H1 (cell line): ENCODE measurements at regions not wholly inside any gene's neighbourhood (a gene's known extent, or its start where the extent isn't known, plus 50 kb on each side); places are given as distances from the start of the nearest gene placed in this dataset.

ENCODE experiments used
- CTCF ChIA-PET: fragments of 300-600 bp; sonication (Branson Sonifier 250); formaldehyde crosslinking; loops from one replicate; lab custom pipeline; 2021; ENCODE audit not compliant: partially characterized antibody; lab: Charles Lee
- POLR2A ChIA-PET: fragments of 300-600 bp; sonication (Branson Sonifier 250); formaldehyde crosslinking; loops from one replicate; lab custom pipeline; 2021; ENCODE audit warnings: inconsistent platforms; ENCODE audit not compliant: partially characterized antibody; lab: Charles Lee
- DNase-seq, 2 experiments: peaks; one replicate each; pipeline versions ENCODE4 v3.0.0 to v3.0.0-alpha.2; 2010 to 2022; ENCODE audit warnings: low spot score in 2 of 2, low read depth in 1 of 2, mixed read lengths in 1 of 2
- FAIRE-seq: peaks from 2 replicates; lab custom pipeline; 2011; peaks lifted over from hg19 to GRCh38; lab: Jason Lieb, UNC
- H2AFZ ChIP-seq: 2 replicates; pipeline ENCODE4 v1.8.1; 2012; ENCODE audit warnings: low read length, inconsistent platforms
- H2AK5ac ChIP-seq: 2 replicates; pipeline ENCODE4 v1.6.1; 2013; ENCODE audit warnings: low read depth, low read length
- H2BK120ac ChIP-seq: replicated peaks from 2 replicates; pipeline ENCODE3; 2013; ENCODE audit warnings: low read depth, low read length, inconsistent platforms
- H2BK12ac ChIP-seq: 2 replicates; pipeline ENCODE4 v1.6.1; 2013; ENCODE audit warnings: low read depth, low read length
- H2BK15ac ChIP-seq: 2 replicates; pipeline ENCODE4 v1.6.1; 2013; ENCODE audit warnings: low read length
- H2BK20ac ChIP-seq: 2 replicates; pipeline ENCODE4 v1.6.1; 2013; ENCODE audit warnings: low read length
- H2BK5ac ChIP-seq: 2 replicates; pipeline ENCODE4 v1.6.1; 2013; ENCODE audit warnings: low read depth, low read length
- H3K14ac ChIP-seq: 2 replicates; pipeline ENCODE4 v1.6.1; 2013; ENCODE audit warnings: inconsistent platforms; ENCODE audit not compliant: insufficient read length
- H3K18ac ChIP-seq: 2 replicates; pipeline ENCODE4 v1.6.1; 2013; ENCODE audit warnings: low read length; ENCODE audit errors: extremely low read depth
- H3K23ac ChIP-seq: 2 replicates; pipeline ENCODE4 v1.6.1; 2013; ENCODE audit warnings: inconsistent platforms; ENCODE audit not compliant: insufficient read length
- H3K23me2 ChIP-seq: 2 replicates; pipeline ENCODE4 v1.6.1; 2013; ENCODE audit warnings: low read depth, low read length
- H3K27ac ChIP-seq: 2 replicates; pipeline ENCODE4 v1.6.1; 2011; ENCODE audit warnings: low read depth, low read length, inconsistent platforms
- H3K27me3 ChIP-seq, 4 experiments: replicated peaks in 1 of 4; 1 replicate in 1 of 4; 2 replicates in 3 of 4; pipeline versions ENCODE4 v1.6.1 to v1.8.1; 2011 to 2013; ENCODE audit warnings: low read length in 3 of 4, mild to moderate bottlenecking in 3 of 4, inconsistent platforms in 2 of 4, mixed read lengths in 2 of 4, moderate library complexity in 1 of 4; ENCODE audit not compliant: control insufficient read depth in 3 of 4, insufficient read depth in 3 of 4; ENCODE audit errors: extremely low read depth in 1 of 4
- H3K36me3 ChIP-seq, 4 experiments: 2 replicates each; pipeline versions ENCODE4 v1.6.1 to v1.8.1; 2011 to 2013; ENCODE audit warnings: mild to moderate bottlenecking in 4 of 4, low read length in 3 of 4, moderate library complexity in 2 of 4, control low read depth in 1 of 4, inconsistent platforms in 1 of 4; ENCODE audit not compliant: insufficient read depth in 4 of 4, control insufficient read depth in 2 of 4
- H3K4ac ChIP-seq: replicated peaks from 2 replicates; pipeline ENCODE3; 2013; ENCODE audit warnings: low read length, low read depth, mixed read lengths, inconsistent platforms; ENCODE audit not compliant: insufficient read length
- H3K4me1 ChIP-seq, 4 experiments: replicated peaks in 1 of 4; 1 replicate in 1 of 4; 2 replicates in 3 of 4; pipeline versions ENCODE4 v1.6.1 to v1.8.1; 2011 to 2013; ENCODE audit warnings: low read length in 3 of 4, inconsistent platforms in 2 of 4, mixed read lengths in 1 of 4; ENCODE audit not compliant: insufficient read depth in 4 of 4, control insufficient read depth in 3 of 4
- H3K4me2 ChIP-seq, 2 experiments: 2 replicates each; pipeline versions ENCODE4 v1.6.1 to v1.8.1; 2011 to 2013; ENCODE audit warnings: low read depth in 2 of 2, low read length in 2 of 2, control low read depth in 1 of 2, inconsistent platforms in 1 of 2, mild to moderate bottlenecking in 1 of 2; ENCODE audit not compliant: insufficient read depth in 1 of 2
- H3K4me3 ChIP-seq, 4 experiments: fragments of 200-600, 300-600 bp in 1 of 4; sonication (generic), shearing (Covaris generic), sonication (Bioruptor Twin) in 1 of 4; 2 replicates each; pipeline versions ENCODE4 v1.5.1 to v1.8.1; 2011 to 2016; ENCODE audit warnings: low read length in 4 of 4, low read depth in 3 of 4, control low read depth in 2 of 4, inconsistent platforms in 2 of 4, mild to moderate bottlenecking in 2 of 4, mixed read lengths in 1 of 4, moderate library complexity in 1 of 4; ENCODE audit not compliant: insufficient read depth in 2 of 4; ENCODE audit errors: extremely low read depth in 1 of 4
- H3K56ac ChIP-seq: replicated peaks from 2 replicates; pipeline ENCODE3; 2013; ENCODE audit warnings: low read depth, mild to moderate bottlenecking, mixed read lengths, low read length, inconsistent platforms; ENCODE audit not compliant: insufficient read length
- H3K79me1 ChIP-seq: 2 replicates; pipeline ENCODE4 v1.6.1; 2013; ENCODE audit warnings: low read depth, low read length, control low read depth
- H3K79me2 ChIP-seq, 2 experiments: 2 replicates each; pipeline versions ENCODE4 v1.6.1 to v1.8.1; 2012 to 2013; ENCODE audit warnings: low read length in 2 of 2, mild to moderate bottlenecking in 2 of 2, inconsistent platforms in 1 of 2; ENCODE audit not compliant: insufficient read depth in 2 of 2, control insufficient read depth in 1 of 2
- H3K9ac ChIP-seq, 4 experiments: replicated peaks in 1 of 4; 1 replicate in 1 of 4; 2 replicates in 3 of 4; pipeline versions ENCODE4 v1.6.1 to v1.8.1; 2011 to 2013; ENCODE audit warnings: low read depth in 3 of 4, low read length in 3 of 4, control low read depth in 2 of 4, mild to moderate bottlenecking in 2 of 4, moderate library complexity in 2 of 4, inconsistent platforms in 1 of 4; ENCODE audit errors: extremely low read depth in 1 of 4
- H3K9me3 ChIP-seq, 2 experiments: 2 replicates each; pipeline versions ENCODE4 v1.6.1 to v1.8.1; 2012 to 2013; ENCODE audit warnings: mild to moderate bottlenecking in 2 of 2, moderate library complexity in 2 of 2, control low read depth in 1 of 2, inconsistent platforms in 1 of 2, low read depth in 1 of 2, low read length in 1 of 2, mixed read lengths in 1 of 2; ENCODE audit not compliant: insufficient read depth in 2 of 2
- H4K20me1 ChIP-seq, 2 experiments: replicated peaks in 1 of 2; 2 replicates each; pipeline versions ENCODE3 to v1.8.1; 2011 to 2013; ENCODE audit warnings: inconsistent platforms in 2 of 2, low read length in 2 of 2, mild to moderate bottlenecking in 1 of 2; ENCODE audit not compliant: insufficient read depth in 2 of 2, control insufficient read depth in 1 of 2
- H4K5ac ChIP-seq: 2 replicates; pipeline ENCODE4 v1.6.1; 2013; ENCODE audit warnings: low read length, low read depth, mixed read lengths, inconsistent platforms; ENCODE audit not compliant: insufficient read length
- H4K8ac ChIP-seq: 2 replicates; pipeline ENCODE4 v1.8.0; 2013; ENCODE audit warnings: mild to moderate bottlenecking, moderate library complexity, low read length, inconsistent platforms; ENCODE audit not compliant: insufficient read depth; ENCODE audit errors: extremely low read depth
- H4K91ac ChIP-seq: replicated peaks from 2 replicates; pipeline ENCODE3; 2013; ENCODE audit warnings: low read length, mixed read lengths, inconsistent platforms; ENCODE audit not compliant: insufficient read length
- BACH1 ChIP-seq: IDR thresholded peaks from 2 replicates; pipeline ENCODE4 v1.6.1; 2012; ENCODE audit warnings: low read length, improper control_type of control experiment
- BRCA1 ChIP-seq: IDR thresholded peaks from 2 replicates; pipeline ENCODE4 v1.6.1; 2012; ENCODE audit warnings: low read depth, low read length, improper control_type of control experiment
- CTBP2 ChIP-seq: IDR thresholded peaks from 2 replicates; pipeline ENCODE4 v1.7.0; 2011; ENCODE audit warnings: borderline replicate concordance, mild to moderate bottlenecking, moderate library complexity, mixed read lengths, low read length; ENCODE audit not compliant: insufficient read depth, insufficient read length
- EP300 ChIP-seq, 2 experiments: IDR thresholded peaks; 1 replicate in 1 of 2; 2 replicates in 1 of 2; pipeline ENCODE4 v1.6.1; 2011 to 2012; ENCODE audit warnings: low read depth in 2 of 2, low read length in 2 of 2, mild to moderate bottlenecking in 2 of 2, borderline replicate concordance in 1 of 2, inconsistent platforms in 1 of 2, moderate library complexity in 1 of 2
- GTF2F1 ChIP-seq: IDR thresholded peaks from 2 replicates; pipeline ENCODE4 v1.6.1; 2012; ENCODE audit warnings: low read depth, low read length, improper control_type of control experiment, borderline replicate concordance
- NANOG ChIP-seq: IDR thresholded peaks from 2 replicates; pipeline ENCODE4 v1.6.1; 2011; ENCODE audit warnings: low read length, low read depth, mild to moderate bottlenecking, inconsistent platforms; ENCODE audit not compliant: insufficient read depth, poor library complexity, severe bottlenecking
- PHF8 ChIP-seq: fragments of 200-600 bp; sonication (generic); conservative IDR thresholded peaks from 2 replicates; pipeline ENCODE4 v1.7.1; 2012; ENCODE audit warnings: low read depth, mild to moderate bottlenecking, inconsistent platforms, low read length, moderate library complexity
- RNF2 ChIP-seq: fragments of 200-900, 300-1000 bp; sonication (generic); IDR thresholded peaks from 2 replicates; pipeline ENCODE4 v1.7.1; 2016; ENCODE audit warnings: borderline replicate concordance, low read depth, mild to moderate bottlenecking, antibody characterized with exemption, low read length; ENCODE audit not compliant: poor library complexity, severe bottlenecking; ENCODE audit errors: missing control alignments
- RXRA ChIP-seq: IDR thresholded peaks from 2 replicates; pipeline ENCODE4 v1.6.1; 2011; ENCODE audit warnings: low read depth, mild to moderate bottlenecking, low read length, moderate library complexity; ENCODE audit not compliant: insufficient read depth
- SAP30 ChIP-seq: fragments of 300-600 bp; sonication (generic); IDR thresholded peaks from 2 replicates; pipeline ENCODE4 v1.7.1; 2012; ENCODE audit warnings: low read length, moderate library complexity, mild to moderate bottlenecking, inconsistent platforms; ENCODE audit not compliant: insufficient read depth, insufficient replicate concordance
- SIN3A ChIP-seq, 2 experiments: IDR thresholded peaks in 1 of 2; conservative IDR thresholded peaks in 1 of 2; 2 replicates each; pipeline ENCODE4 v1.6.1; 2011 to 2012; ENCODE audit warnings: low read length in 2 of 2, improper control_type of control experiment in 1 of 2, low read depth in 1 of 2, mild to moderate bottlenecking in 1 of 2
- SP2 ChIP-seq: IDR thresholded peaks from 2 replicates; pipeline ENCODE4 v1.6.1; 2012; ENCODE audit warnings: mild to moderate bottlenecking, low read length, inconsistent platforms
- TCF12 ChIP-seq: IDR thresholded peaks from 2 replicates; pipeline ENCODE4 v1.6.1; 2011; ENCODE audit warnings: low read depth, mild to moderate bottlenecking, low read length
- WGBS, 2 experiments: shearing (Covaris generic) in 1 of 2; methylation state at CpG; one replicate each; pipeline versions ENCODE4 v1.1.6 to v1.1.7; 2013 to 2015; ENCODE audit warnings: low lambda C conversion rate in 2 of 2, mixed read lengths in 2 of 2, inconsistent platforms in 1 of 2, low coverage in 1 of 2, missing lambda C conversion rate in 1 of 2; ENCODE audit not compliant: insufficient replicate concordance in 2 of 2, insufficient coverage in 1 of 2, insufficient read length in 1 of 2; ENCODE audit errors: extremely low coverage in 1 of 2, missing lambda C conversion rate in 1 of 2; 5-methylcytosine and 5-hydroxymethylcytosine counted together

DNA sequence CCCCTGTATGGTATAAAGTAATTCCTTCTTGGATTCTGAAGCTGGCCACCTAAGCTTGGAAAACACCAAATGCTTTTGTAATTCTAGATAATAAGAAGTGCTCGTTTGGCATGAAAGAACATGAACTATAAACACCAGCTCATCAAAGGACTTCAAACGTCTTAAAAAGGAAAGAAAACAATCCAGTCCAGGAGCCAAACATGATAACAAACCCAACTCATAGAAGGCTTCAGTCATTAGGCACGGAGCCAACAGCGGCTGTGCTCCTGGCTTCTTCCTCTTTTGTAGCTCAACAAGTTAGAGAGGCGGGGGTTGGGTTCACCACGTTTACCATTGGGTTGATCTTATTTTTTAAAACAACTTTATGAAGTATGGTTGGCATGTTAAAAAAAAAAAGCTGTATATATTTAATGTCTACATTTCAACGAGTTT is 56.4 kb upstream of the ECHDC3 start:
- Histone ChIP-seq H3K4me1 (peaks cover 0 to 11% (median 3%) of the 10 kb centered on the region in 4 experiments; a peak in 3 of 7 replicates), H2BK20ac (no peak overlapping the region), H3K4me2 (no peak overlapping the region), H3K23me2 (no peaks in the 10 kb centered on the region), H3K23ac (no peak overlapping the region), H3K36me3 (no peaks in the 10 kb centered on the region), H2BK15ac (no peak overlapping the region), H4K91ac (no peak overlapping the region), H2BK5ac (no peak overlapping the region), H2AK5ac (no peak overlapping the region), H3K4ac (no peak overlapping the region), H3K56ac (no peak overlapping the region), H3K9me3 (no peaks in the 10 kb centered on the region), H4K5ac (no peak overlapping the region), H3K27ac (no peak overlapping the region), H2BK12ac (no peak overlapping the region), H2BK120ac (no peak overlapping the region), H2AFZ (no peak overlapping the region), H3K79me2 (no peaks in the 10 kb centered on the region), H3K18ac (no peak overlapping the region), H4K20me1 (no peaks in the 10 kb centered on the region), H3K4me3 (no peak overlapping the region), H3K14ac (no peak overlapping the region), H4K8ac (no peak overlapping the region), H3K79me1 (no peaks in the 10 kb centered on the region), H3K9ac (no peak overlapping the region), H3K27me3 (no peaks in the 10 kb centered on the region; a peak in 1 of 7 replicates)
- ChIA-PET POLR2A (no interaction called here), CTCF (interaction anchor here (0.8 to 1.3 kb wide), 2 partner anchors 13 to 40 kb away, joined by 3 read pairs; no protein-coding TSS in a partner anchor)
- WGBS, 2 experiments, result 71% methylated on average over 7 of the region's 7 CpGs; no CpG with 5 or more reads in 1 of the 2 experiments
- DNase-seq (no peak), FAIRE-seq (no peak)
- TF ChIP-seq BRCA1 (no peak), GTF2F1 (no peak), EP300 (IDR thresholded peaks at IDR 0.05; ENCODE audit: borderline replicate concordance in 1 of 2, low read depth in 2 of 2, low read length in 2 of 2) (no peak), CTBP2 (no peak), RNF2 (no peak), TCF12 (no peak), SAP30 (no peak), RXRA (no peak), BACH1 (no peak), SIN3A (conservative IDR thresholded peaks at IDR 0.05 in 1 of 2, IDR thresholded peaks at IDR 0.05 in 1 of 2; ENCODE audit: low read depth in 1 of 2, low read length in 2 of 2) (no peak), PHF8 (no peak), NANOG (no peak), SP2 (no peak)
